Fibroblast of lung (primary cell): ENCODE measurements at regions not wholly inside any gene's neighbourhood (a gene's known extent, or its start where the extent isn't known, plus 50 kb on each side); places are given as distances from the start of the nearest gene placed in this dataset.

Experiments
- DNase-seq, 2 donors: peaks; one replicate each; pipeline versions ENCODE4 v3.0.0 to v3.0.0-alpha.2; 2010; ENCODE audit warnings: low read depth in 2 of 2
- H2AFZ ChIP-seq: 2 replicates; pipeline ENCODE4 v1.5.1; 2012; ENCODE audit warnings: low read length, control low read depth, inconsistent platforms
- H3K27ac ChIP-seq: 2 replicates; pipeline ENCODE4 v1.5.1; 2011; ENCODE audit warnings: low read length, control low read depth; ENCODE audit not compliant: insufficient read depth
- H3K27me3 ChIP-seq: 2 replicates; pipeline ENCODE4 v1.5.1; 2011; ENCODE audit warnings: mild to moderate bottlenecking, low read length; ENCODE audit not compliant: control insufficient read depth, insufficient read depth
- H3K36me3 ChIP-seq: 2 replicates; pipeline ENCODE4 v1.5.1; 2011; ENCODE audit warnings: low read length; ENCODE audit not compliant: control insufficient read depth, insufficient read depth
- H3K4me1 ChIP-seq: 2 replicates; pipeline ENCODE4 v1.5.1; 2011; ENCODE audit warnings: low read length; ENCODE audit not compliant: control insufficient read depth, insufficient read depth; ENCODE audit errors: extremely low read depth
- H3K4me2 ChIP-seq: 2 replicates; pipeline ENCODE4 v1.5.1; 2011; ENCODE audit warnings: low read length, control low read depth; ENCODE audit not compliant: insufficient read depth; ENCODE audit errors: extremely low read depth
- H3K4me3 ChIP-seq, 4 experiments: fragments of 200-600 bp in 1 of 4; sonication (generic) in 1 of 4; replicated peaks in 1 of 4; 2 replicates each; pipeline ENCODE4 v1.5.1; 2011 to 2016; ENCODE audit warnings: low read length in 4 of 4, low read depth in 3 of 4, mild to moderate bottlenecking in 3 of 4, control low read depth in 2 of 4, inconsistent platforms in 1 of 4, mixed read lengths in 1 of 4; ENCODE audit not compliant: insufficient read depth in 1 of 4; ENCODE audit errors: control extremely low read depth in 1 of 4
- H3K79me2 ChIP-seq: 2 replicates; pipeline ENCODE4 v1.5.1; 2012; ENCODE audit warnings: mild to moderate bottlenecking, low read length, inconsistent platforms; ENCODE audit not compliant: control insufficient read depth, insufficient read depth
- H3K9ac ChIP-seq: 2 replicates; pipeline ENCODE4 v1.5.1; 2011; ENCODE audit warnings: mild to moderate bottlenecking, low read length, control low read depth; ENCODE audit not compliant: insufficient read depth
- H3K9me3 ChIP-seq: 2 replicates; pipeline ENCODE4 v1.5.1; 2012; ENCODE audit warnings: low read depth, low read length; ENCODE audit not compliant: control insufficient read depth, insufficient read depth
- H4K20me1 ChIP-seq: 2 replicates; pipeline ENCODE4 v1.5.1; 2011; ENCODE audit warnings: low read length; ENCODE audit not compliant: control insufficient read depth, insufficient read depth; ENCODE audit errors: extremely low read depth
- CTCF ChIP-seq, 2 donors: IDR thresholded peaks in 1 of 2; conservative IDR thresholded peaks in 1 of 2; 1 replicate in 1 of 2; 2 replicates in 1 of 2; pipeline ENCODE4 v1.5.1; 2011 to 2012; ENCODE audit warnings: low read length in 2 of 2, control low read depth in 1 of 2, inconsistent platforms in 1 of 2, low read depth in 1 of 2, mild to moderate bottlenecking in 1 of 2
- EZH2 ChIP-seq: IDR thresholded peaks from 2 replicates; pipeline ENCODE4 v1.5.1; 2012; ENCODE audit warnings: low read length, control low read depth, mild to moderate bottlenecking; ENCODE audit errors: missing control alignments

DNA sequence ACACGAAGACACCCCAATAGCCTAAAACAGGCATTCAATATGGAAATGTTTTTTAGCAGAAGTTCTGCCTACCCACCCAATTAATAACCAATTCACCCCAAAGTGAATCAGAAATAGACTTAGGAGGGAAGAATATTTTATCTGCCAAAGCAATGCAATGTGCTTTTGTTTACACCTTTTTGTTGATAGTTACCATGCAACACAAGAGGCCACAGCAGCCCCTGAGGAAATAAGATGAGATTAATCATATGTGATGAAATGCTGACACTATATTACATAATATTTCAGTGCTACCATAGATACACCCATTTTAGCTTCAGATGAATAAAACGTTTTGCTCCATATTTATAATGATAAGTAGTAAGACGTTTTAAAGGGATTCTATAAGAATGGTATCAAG, 60.9 kb upstream of the RGS2 start:
- Histone ChIP-seq H3K36me3 (no peaks in the 10 kb centered on the region), H3K27ac (no peak overlapping the region), H3K4me3 (no peak overlapping the region), H3K9ac (no peak overlapping the region), H3K4me1 (no peaks in the 10 kb centered on the region), H2AFZ (no peak overlapping the region), H3K79me2 (no peaks in the 10 kb centered on the region), H3K27me3 (no peaks in the 10 kb centered on the region), H4K20me1 (no peaks in the 10 kb centered on the region), H3K9me3 (no peaks in the 10 kb centered on the region), H3K4me2 (no peak overlapping the region)
- peak; percentile 3 to 42 for DNase-seq
- TF ChIP-seq CTCF (conservative IDR thresholded peaks at IDR 0.05 in 1 of 2, IDR thresholded peaks at IDR 0.05 in 1 of 2; ENCODE audit: low read depth in 1 of 2, low read length in 2 of 2) = no peak
- no peak for TF ChIP-seq EZH2

DNA sequence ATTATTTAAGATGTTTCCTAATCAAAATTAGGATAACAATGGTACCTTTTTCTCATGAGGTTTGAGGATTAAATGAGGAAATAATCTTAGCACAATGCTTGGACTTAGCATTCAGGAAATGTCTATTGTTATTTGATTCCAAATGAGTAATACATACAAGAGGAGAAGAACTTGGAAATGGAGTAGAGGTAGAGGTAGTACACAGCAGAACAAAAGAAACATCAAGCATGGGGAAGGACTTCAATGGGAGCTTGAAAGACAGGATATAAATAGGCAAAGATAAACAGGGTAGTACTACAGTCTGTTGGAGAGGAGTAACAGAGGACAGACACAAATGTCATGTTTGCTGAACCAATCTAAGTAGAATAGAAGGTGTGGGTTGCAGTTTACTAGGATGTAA, 59.5 kb upstream of the RGS2 start:
- Histone ChIP-seq H3K27me3 (no peaks in the 10 kb centered on the region), H3K4me2 (no peak overlapping the region), H3K36me3 (no peaks in the 10 kb centered on the region), H3K9ac (no peak overlapping the region), H3K79me2 (no peaks in the 10 kb centered on the region), H3K9me3 (no peaks in the 10 kb centered on the region), H4K20me1 (no peaks in the 10 kb centered on the region), H3K4me1 (no peaks in the 10 kb centered on the region), H3K27ac (no peak overlapping the region), H2AFZ (no peak overlapping the region), H3K4me3 (no peak overlapping the region)
- no peak for TF ChIP-seq EZH2
- no peak for TF ChIP-seq CTCF (conservative IDR thresholded peaks at IDR 0.05 in 1 of 2, IDR thresholded peaks at IDR 0.05 in 1 of 2; ENCODE audit: low read depth in 1 of 2, low read length in 2 of 2)
- DNase-seq = no peak

DNA sequence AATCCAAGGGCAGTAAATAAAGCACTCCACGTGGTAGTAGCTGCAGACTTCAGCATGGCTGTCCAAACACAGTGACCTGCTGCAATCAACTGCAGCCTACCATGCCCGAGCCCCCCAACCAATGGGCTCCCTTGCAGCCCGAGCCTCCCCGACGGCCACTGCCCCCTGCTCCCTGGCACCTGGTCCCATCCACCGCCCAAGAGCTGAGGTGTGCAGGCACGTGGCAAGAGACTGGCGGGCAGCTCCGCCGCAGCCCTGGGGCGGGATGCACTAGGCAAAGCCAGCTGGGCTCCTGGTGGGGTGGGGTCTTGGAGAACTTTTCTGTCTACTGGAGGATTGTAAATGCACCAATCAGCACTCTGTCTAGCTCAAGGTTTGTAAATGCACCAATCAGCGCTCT, 57.6 kb upstream of the RGS2 start:
- no peaks in the 10 kb centered on the region for H4K20me1 ChIP-seq
- H3K4me1 ChIP-seq = no peaks in the 10 kb centered on the region
- H3K4me2 ChIP-seq = no peak overlapping the region
- DNase-seq = no peak
- no peak overlapping the region for H3K4me3 ChIP-seq
- no peaks in the 10 kb centered on the region for H3K9me3 ChIP-seq
- no peaks in the 10 kb centered on the region for H3K27me3 ChIP-seq
- no peak overlapping the region for H3K9ac ChIP-seq
- H3K79me2 ChIP-seq = no peaks in the 10 kb centered on the region
- TF ChIP-seq CTCF (conservative IDR thresholded peaks at IDR 0.05 in 1 of 2, IDR thresholded peaks at IDR 0.05 in 1 of 2; ENCODE audit: low read depth in 1 of 2, low read length in 2 of 2) (no peak), EZH2 (no peak)
- H3K36me3 ChIP-seq = no peaks in the 10 kb centered on the region
- H3K27ac ChIP-seq = no peak overlapping the region
- no peak overlapping the region for H2AFZ ChIP-seq
